T-helper 2 cell treated with Interferon-gamma antibody and Interleukin-4, amounts not matched to agents 100 ng/mL and 5 ng/mL, for 36 hours (primary cell): ENCODE measurements at regions not wholly inside any gene's neighbourhood (a gene's known extent, or its start where the extent isn't known, plus 50 kb on each side); places are given as distances from the start of the nearest gene placed in this dataset.
"Not testable (repeated sequence)": the region's sequence is repeated elsewhere in the genome, so short reads cannot be mapped to it uniquely, and the experiment has no call there.

Source experiments
- intact Hi-C: fragments of 100-400 bp; cut with micrococcal nuclease; formaldehyde crosslinking; loops from one replicate; pipeline ENCODE4 v1.15.1; 2023

DNA sequence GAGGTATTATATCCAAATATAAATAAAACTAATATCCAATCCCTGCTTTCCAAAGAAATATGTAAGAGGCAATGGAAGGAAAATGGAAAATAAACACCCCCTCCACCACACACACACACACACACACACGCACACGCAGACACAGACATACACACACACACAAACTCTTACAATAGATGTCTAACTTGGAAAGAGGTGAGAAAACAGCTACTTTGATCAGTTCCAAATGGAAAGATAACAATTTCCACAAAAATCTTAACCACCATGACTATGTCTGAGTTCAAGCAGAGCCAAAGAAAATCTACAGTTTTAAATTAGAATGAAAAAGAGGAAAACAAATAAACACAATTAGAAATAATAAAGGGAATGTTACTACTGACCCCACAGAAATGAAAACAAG, 285.3 kb upstream of the TGFBR2 start:
- intact Hi-C loops: no loop called here

GRCh38 chr3:30323649-30324048, 282.8 kb upstream of the TGFBR2 start:
- intact Hi-C loops: not testable (repeated sequence)

DNA sequence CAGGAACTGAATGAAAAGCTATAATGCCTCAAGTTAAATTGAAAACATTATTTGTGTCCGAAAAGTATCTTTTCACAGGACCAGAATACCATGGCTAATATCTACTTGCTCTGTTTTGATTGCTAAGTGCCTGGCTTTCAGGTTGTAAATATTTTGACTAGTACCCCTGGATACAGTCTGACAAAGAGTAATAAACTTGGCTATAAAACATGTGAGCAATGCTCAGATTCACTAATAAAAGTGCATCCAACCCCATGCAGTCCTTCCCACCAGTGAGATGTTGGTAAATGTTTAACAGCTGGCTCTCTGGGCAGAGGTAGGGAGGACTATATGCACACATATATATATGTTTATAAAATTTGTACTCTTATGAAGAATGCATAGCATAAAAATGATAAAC, 281.8 kb upstream of the TGFBR2 start:
- intact Hi-C loops: no loop called here

GRCh38 chr3:30327976-30328375, 278.4 kb upstream of the TGFBR2 start:
- intact Hi-C loops: not testable (repeated sequence)

- intact Hi-C loops: not testable (repeated sequence)
These were observed 277.5 kb upstream of the TGFBR2 start for GRCh38 chr3:30328935-30329334.

DNA sequence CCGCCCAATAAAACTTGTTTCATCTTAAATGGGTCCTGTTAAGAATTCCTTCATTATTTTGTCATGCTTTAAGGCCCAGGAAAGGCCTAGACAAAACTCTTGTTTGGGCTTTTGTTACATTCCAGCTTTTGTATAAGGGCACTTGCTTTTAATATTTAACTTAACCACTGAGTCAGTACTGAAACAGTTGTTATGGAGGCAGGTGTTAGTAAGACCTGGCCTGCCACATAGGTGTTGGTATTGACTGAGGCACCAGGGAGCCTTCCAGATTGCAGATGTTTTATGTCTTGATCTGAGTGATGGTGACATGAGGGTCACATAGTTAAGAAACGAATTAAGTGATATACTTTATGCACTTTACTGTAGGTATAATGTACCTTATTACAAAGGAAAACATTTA, 274.9 kb upstream of the TGFBR2 start:
- intact Hi-C loops: no loop called here

DNA sequence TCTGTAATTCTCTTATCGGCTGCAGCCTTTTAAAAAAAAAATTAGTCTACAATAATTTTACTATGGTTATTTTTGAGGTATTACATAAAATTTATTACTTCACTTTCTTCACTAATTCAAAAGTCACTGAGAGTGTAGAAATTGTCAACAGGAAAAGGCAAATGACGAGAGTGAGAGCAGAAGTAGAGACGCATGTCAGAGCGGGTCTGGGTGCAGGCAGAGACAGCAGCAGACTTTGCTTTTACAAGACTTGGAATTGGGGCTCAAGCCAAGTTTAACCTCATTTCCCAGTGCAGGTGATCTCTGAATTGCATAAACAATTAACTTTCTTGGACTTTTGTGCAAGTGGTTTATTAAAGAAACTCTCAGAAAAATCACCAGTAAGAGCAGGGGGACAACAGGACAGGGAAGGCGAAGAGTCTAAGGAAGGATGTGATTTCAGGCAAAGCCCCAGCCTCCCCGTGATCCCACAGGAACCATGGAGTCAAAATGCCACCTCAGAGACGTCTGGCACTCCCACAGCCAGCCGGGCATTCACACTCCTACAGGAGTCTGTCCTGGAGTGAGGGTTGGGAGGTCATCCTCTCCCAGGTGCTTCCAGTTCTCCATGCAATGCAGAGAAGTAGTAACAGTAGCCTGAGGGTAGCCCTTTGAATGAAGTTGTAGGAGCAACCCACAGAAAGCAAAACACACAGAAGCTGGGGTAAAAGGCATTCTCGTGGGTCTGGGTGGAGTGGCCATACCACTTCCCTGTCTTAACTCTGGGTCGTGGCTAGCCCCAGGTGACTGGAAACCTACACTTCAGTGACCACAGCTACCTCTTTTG, 274.0 kb upstream of the TGFBR2 start:
- intact Hi-C loops: no loop called here

DNA sequence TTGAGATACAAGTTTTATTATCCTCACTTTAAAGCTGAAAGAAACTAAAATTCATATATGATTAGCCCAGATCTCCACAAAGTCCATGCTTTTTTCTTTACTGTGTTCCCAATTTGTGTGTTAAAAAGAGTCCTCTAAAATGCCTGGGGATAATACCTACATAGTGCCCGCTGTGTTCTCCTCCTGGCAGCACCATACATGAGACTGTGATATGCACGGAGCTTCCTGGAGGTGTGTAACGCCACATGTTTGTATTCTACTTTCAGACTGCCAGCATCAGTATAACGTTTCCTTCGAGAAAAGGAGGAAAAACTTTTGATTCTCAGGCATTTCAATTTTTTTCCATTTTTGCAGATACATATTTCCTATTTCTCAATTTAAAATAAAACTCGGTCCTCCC, 273.3 kb upstream of the TGFBR2 start:
- intact Hi-C loops: no loop called here

DNA sequence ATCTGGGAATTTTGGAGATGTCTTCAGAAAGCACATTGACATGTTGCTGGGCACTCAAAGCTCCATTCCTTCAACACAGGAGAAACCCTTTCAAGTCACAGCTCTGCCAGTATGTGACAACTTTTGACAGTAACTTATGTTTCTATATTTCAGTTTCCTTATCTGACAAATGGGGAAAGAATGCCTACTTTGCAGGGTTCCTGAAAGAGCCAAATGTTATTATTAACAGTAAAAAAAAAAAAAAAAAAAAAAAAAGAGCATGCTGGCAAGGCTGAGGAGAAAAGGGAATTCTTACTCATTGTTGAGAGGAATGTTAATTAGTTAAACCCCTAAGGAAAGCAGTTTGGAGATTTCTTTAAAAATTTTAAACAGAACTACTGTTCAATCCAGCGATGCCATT, 272.5 kb upstream of the TGFBR2 start:
- intact Hi-C loops: no loop called here

GRCh38 chr3:30340500-30340899, 265.9 kb upstream of the TGFBR2 start:
- intact Hi-C loops: no loop called here

DNA sequence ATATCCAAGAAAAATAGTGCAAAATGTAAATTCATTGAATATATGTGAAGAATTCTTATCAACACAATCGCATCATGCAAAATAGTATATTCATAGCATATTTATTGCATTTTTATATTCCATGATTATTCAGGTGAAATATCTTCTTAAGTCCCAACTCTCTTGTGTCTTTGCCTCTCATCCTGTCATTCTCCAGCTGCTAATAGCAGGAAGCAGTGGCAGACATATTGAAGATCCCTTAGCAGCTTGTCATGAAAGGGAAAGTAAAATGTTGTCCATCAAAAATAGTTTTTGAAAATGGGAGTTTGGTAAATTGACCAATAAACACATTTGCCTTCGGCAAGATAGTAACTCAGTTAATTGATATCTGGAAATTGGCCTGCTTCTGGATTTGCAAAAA, 265.3 kb upstream of the TGFBR2 start:
- intact Hi-C loops: no loop called here

GRCh38 chr3:30341851-30342250, 264.6 kb upstream of the TGFBR2 start:
- intact Hi-C loops: no loop called here

DNA sequence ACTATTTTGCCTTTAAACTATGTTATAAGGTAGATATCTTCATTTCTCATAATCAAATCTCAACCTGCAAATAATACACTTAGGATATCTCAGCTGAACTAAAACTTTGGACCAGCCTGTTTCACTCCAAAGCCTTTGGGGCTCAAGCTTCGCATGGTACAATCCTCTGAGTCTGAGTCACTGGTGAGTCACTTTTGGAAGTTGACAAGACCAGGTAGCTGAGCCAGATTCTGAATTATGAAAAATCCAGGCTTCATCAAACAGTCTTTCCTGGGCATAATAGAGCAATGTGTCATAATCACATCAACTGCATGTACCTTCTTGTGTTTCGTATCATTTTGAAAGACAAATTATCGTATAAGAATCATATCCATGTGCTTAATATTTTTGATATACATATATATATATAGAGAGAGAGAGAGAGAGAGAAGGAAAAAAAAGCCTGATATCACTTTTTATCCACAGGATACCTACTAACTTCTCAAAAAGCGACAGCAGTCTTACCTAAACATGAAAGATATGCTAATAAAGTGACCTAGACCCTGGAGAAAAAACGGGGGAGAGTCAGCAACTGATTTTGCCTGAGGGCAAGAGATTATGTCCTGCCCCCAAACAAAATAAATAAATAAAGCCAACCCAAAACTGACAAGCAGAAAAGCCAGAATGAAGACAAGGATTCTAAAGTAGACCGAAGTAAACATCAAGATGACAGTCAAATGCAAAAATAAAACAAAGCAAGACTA, 263.9 kb upstream of the TGFBR2 start:
- intact Hi-C loops: no loop called here

- intact Hi-C loops: no loop called here
These were observed 263.2 kb upstream of the TGFBR2 start for GRCh38 chr3:30343067-30343831.

DNA sequence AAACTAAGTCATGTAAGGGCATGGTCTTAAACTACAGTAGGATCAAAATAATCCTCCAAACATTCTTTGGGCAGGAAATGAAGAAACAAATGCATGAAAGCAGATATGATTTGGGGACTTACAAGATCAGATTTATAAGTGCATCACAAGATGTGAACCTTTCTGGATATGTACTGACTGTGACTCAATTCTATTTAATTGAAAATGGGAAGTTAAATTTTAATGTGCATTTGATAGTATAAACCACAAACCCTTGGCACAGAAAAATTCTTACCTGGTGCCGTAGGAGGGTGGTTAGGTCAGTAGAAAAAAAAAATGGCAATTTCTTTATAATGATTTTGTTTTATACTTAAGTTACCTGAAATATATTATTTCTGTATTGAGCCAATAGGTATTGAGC, 262.5 kb upstream of the TGFBR2 start:
- intact Hi-C loops: no loop called here

DNA sequence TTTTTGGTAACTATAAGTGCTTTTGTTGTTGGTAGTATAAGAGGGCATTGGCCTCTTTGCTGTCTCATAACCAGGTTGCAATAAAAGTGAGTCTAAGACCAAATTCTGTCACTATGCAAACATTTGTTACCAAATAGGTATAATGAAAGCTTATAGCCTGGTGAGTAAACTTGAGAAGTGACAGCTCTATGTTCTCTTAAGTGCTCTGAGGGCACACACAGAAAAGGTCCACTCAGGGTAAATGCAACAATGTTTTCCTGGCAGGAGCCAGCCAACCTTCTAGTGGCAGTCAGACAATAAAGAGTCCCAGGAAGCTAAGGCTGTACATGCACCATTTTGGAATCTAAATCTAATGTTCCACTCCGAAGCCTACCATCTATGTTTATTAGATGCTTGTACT, 262.1 kb upstream of the TGFBR2 start:
- intact Hi-C loops: no loop called here

- intact Hi-C loops: loop anchor here (1.0 to 2.0 kb wide), 3 partner anchors 8 to 308 kb away; no protein-coding TSS in a partner anchor
These were observed 259.5 kb upstream of the TGFBR2 start for GRCh38 chr3:30346933-30347320.

DNA sequence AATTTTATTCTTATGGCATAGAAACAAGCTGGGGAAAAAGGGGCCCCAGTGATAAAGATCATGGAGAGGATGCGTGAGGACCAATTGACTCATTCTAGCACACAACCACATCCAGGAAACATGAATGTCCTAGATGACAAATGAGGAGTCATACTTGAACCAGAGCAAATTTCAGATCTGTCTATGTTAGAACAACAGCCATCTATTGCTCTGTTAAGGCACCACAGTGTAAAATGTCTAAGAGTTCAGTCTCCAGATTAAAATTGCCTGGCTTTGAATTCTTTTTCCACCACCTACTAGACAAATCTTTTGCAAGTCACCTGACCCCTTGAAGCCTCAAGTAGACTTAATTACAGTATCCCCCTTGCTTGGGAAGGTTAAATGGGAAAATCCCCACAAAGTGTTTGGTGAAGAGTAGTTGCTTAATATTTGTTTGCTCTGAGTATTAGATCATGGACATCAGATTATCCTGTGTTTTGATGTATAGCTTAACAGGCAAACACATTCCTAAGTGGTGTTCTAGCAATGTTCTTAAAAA, 258.7 kb upstream of the TGFBR2 start:
- intact Hi-C loops: loop anchor here (1.0 to 2.0 kb wide), 4 partner anchors 8 to 307 kb away; no protein-coding TSS in a partner anchor

DNA sequence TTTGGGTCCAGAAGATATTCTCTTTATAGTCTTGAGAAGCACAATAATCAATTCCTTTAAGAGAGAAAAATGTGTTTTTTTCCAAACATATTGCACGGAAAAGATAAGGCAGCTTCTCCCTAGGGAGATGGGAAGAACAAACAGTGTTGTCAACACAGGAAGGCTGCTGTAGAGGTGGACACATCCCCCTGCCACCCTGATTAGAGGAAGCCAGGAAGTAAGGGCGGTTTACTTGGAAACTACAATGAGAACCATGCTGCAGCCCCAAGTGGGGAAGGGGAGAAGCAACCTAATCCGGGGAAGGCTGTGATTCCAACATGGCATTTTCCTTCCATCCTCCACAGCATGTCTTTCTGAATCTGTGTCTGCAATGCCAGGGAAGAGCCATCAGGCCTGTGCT, 256.9 kb upstream of the TGFBR2 start:
- intact Hi-C loops: loop anchor here (2.0 kb wide), 1 partner anchor 121 kb away; no protein-coding TSS in a partner anchor

- intact Hi-C loops: loop anchor here (5.0 to 10.0 kb wide), 4 partner anchors 85 to 1757 kb away; partner anchors contain the start of gene GPD1L
These were observed 256.4 kb upstream of the TGFBR2 start for GRCh38 chr3:30350011-30350410.

- intact Hi-C loops: loop anchor here (5.0 to 10.0 kb wide), 4 partner anchors 84 to 1756 kb away; partner anchors contain the start of gene GPD1L
These were observed 255.5 kb upstream of the TGFBR2 start for GRCh38 chr3:30350901-30351300.
